Liver (tissue), 8 donors: ENCODE measurements at regions not wholly inside any gene's neighbourhood (a gene's known extent, or its start where the extent isn't known, plus 50 kb on each side); places are given as distances from the start of the nearest gene placed in this dataset.

ENCODE experiments used
- DNase-seq: peaks from one replicate; pipeline ENCODE4 v3.0.0-alpha.2; 2017; ENCODE audit warnings: low spot score
- H3K27ac ChIP-seq, 2 donors: one replicate each; pipeline ENCODE4 v1.7.0; 2013; ENCODE audit warnings: inconsistent platforms in 2 of 2, low read length in 2 of 2, control low read depth in 1 of 2, low read depth in 1 of 2, mild to moderate bottlenecking in 1 of 2
- H3K27me3 ChIP-seq, 4 donors: one replicate each; pipeline versions ENCODE4 v1.6.1 to v1.7.0; 2013; ENCODE audit warnings: low read length in 3 of 4, inconsistent platforms in 1 of 4, mild to moderate bottlenecking in 1 of 4, moderate library complexity in 1 of 4; ENCODE audit not compliant: control insufficient read depth in 4 of 4, insufficient read depth in 4 of 4
- H3K36me3 ChIP-seq, 4 donors: one replicate each; pipeline versions ENCODE4 v1.6.1 to v1.7.0; 2013; ENCODE audit warnings: low read length in 3 of 4, mild to moderate bottlenecking in 3 of 4, low read depth in 1 of 4, moderate library complexity in 1 of 4; ENCODE audit not compliant: control insufficient read depth in 4 of 4, insufficient read depth in 3 of 4
- H3K4me1 ChIP-seq, 4 donors: one replicate each; pipeline versions ENCODE4 v1.6.1 to v1.7.0; 2013; ENCODE audit warnings: low read length in 3 of 4, mild to moderate bottlenecking in 3 of 4, moderate library complexity in 1 of 4; ENCODE audit not compliant: control insufficient read depth in 4 of 4, insufficient read depth in 4 of 4
- H3K4me3 ChIP-seq, 3 donors: one replicate each; pipeline versions ENCODE4 v1.6.1 to v1.7.0; 2013; ENCODE audit warnings: low read length in 3 of 3, control low read depth in 1 of 3, low read depth in 1 of 3, mild to moderate bottlenecking in 1 of 3
- H3K9ac ChIP-seq, 2 donors: one replicate each; pipeline ENCODE4 v1.7.0; 2013; ENCODE audit warnings: low read length in 2 of 2, mild to moderate bottlenecking in 2 of 2, moderate library complexity in 2 of 2, control low read depth in 1 of 2, low read depth in 1 of 2
- H3K9me3 ChIP-seq, 4 donors: one replicate each; pipeline versions ENCODE4 v1.6.1 to v1.7.0; 2013; ENCODE audit warnings: low read length in 3 of 4; ENCODE audit not compliant: control insufficient read depth in 4 of 4
- EGR1 ChIP-seq, 2 donors: IDR thresholded peaks; 2 replicates each; pipeline ENCODE4 v1.6.1; 2016 to 2018; ENCODE audit warnings: antibody characterized with exemption in 2 of 2, low read depth in 2 of 2
- FOXA1 ChIP-seq: IDR thresholded peaks from 2 replicates; pipeline ENCODE4 v1.6.1; 2016; ENCODE audit warnings: antibody characterized with exemption
- FOXA2 ChIP-seq: IDR thresholded peaks from 2 replicates; pipeline ENCODE4 v1.6.1; 2016; ENCODE audit warnings: antibody characterized with exemption
- GABPA ChIP-seq, 2 donors: IDR thresholded peaks in 1 of 2; conservative IDR thresholded peaks in 1 of 2; 2 replicates each; pipeline ENCODE4 v1.6.1; 2016; ENCODE audit warnings: antibody characterized with exemption in 2 of 2, mild to moderate bottlenecking in 1 of 2, moderate library complexity in 1 of 2
- HNF4A ChIP-seq, 2 donors: conservative IDR thresholded peaks; 2 replicates each; pipeline ENCODE4 v1.6.1; 2016; ENCODE audit warnings: antibody characterized with exemption in 2 of 2, mild to moderate bottlenecking in 2 of 2
- HNF4G ChIP-seq: IDR thresholded peaks from 2 replicates; pipeline ENCODE4 v1.6.1; 2016; ENCODE audit warnings: antibody characterized with exemption
- JUND ChIP-seq, 2 donors: IDR thresholded peaks; 2 replicates each; pipeline ENCODE4 v1.6.1; 2016; ENCODE audit warnings: antibody characterized with exemption in 2 of 2
- NR2F2 ChIP-seq: IDR thresholded peaks from 2 replicates; pipeline ENCODE4 v1.6.1; 2016; ENCODE audit warnings: antibody characterized with exemption
- RAD21 ChIP-seq, 2 donors: IDR thresholded peaks; 2 replicates each; pipeline ENCODE4 v1.6.1; 2016; ENCODE audit warnings: antibody characterized with exemption in 2 of 2, mild to moderate bottlenecking in 2 of 2
- RXRA ChIP-seq, 2 donors: IDR thresholded peaks; 2 replicates each; pipeline ENCODE4 v1.6.1; 2017 to 2018; ENCODE audit warnings: antibody characterized with exemption in 2 of 2, mild to moderate bottlenecking in 1 of 2
- SP1 ChIP-seq: IDR thresholded peaks from 2 replicates; pipeline ENCODE4 v1.6.1; 2018; ENCODE audit warnings: antibody characterized with exemption, mild to moderate bottlenecking
- TAF1 ChIP-seq: conservative IDR thresholded peaks from 2 replicates; pipeline ENCODE4 v1.6.1; 2016; ENCODE audit warnings: antibody characterized with exemption, mild to moderate bottlenecking
- YY1 ChIP-seq: IDR thresholded peaks from 2 replicates; pipeline ENCODE4 v1.6.1; 2016; ENCODE audit warnings: antibody characterized with exemption, mild to moderate bottlenecking
- WGBS: extraction: QIAGEN DNeasy Blood & Tissue Kit; methylation state at CpG from one replicate; pipeline ENCODE4 v1.1.7; 2013; 5-methylcytosine and 5-hydroxymethylcytosine counted together
- TF ChIP-seq, protein P1 (sequence below): IDR thresholded peaks from 2 replicates; pipeline ENCODE4 v1.6.1; 2016; ENCODE audit warnings: antibody characterized with exemption
- TF ChIP-seq, protein P2 (sequence below): IDR thresholded peaks from 2 replicates; pipeline ENCODE4 v1.6.1; 2016; ENCODE audit warnings: antibody characterized with exemption, mild to moderate bottlenecking
- TF ChIP-seq, protein P3 (sequence below): IDR thresholded peaks from 2 replicates; pipeline ENCODE4 v1.6.1; 2016; ENCODE audit warnings: antibody characterized with exemption
- TF ChIP-seq, protein P4 (sequence below): IDR thresholded peaks from 2 replicates; pipeline ENCODE4 v1.6.1; 2016; ENCODE audit warnings: antibody characterized with exemption
- TF ChIP-seq, protein P5 (sequence below): fragments of 150-350 bp; IDR thresholded peaks from 2 replicates; pipeline ENCODE4 v1.5.1; 2017; ENCODE audit warnings: improper control_type of control experiment, low read depth, low read length; ENCODE audit not compliant: missing input control
- donor health status: healthy.
- donor health status: healthy.
- donor health status: healthy.
- donor health status: healthy.
- donor health status: healthy.

DNA sequence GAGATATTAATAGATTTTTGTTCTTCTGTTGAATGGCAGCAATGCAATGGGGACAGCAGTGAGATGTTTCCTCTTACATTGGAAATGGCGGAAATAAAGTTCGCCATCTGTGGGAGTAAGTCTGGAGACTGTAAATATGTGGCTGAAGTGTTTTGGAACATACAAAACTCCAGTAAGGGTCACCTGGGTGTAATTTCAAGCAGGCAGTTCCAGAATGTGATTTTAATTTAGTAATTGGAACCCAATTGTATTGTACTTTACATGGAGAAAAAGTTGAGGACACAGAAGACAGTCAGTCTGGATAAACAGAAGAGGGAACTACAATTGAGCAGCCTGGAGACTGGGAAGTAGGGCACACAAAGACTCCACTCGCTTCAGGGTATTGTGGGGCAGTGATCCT is 108.6 kb downstream of the NTMT2 start:
- Histone ChIP-seq H3K36me3 (no peaks in the 10 kb centered on the region), H3K27ac (no peak overlapping the region), H3K9me3 (peaks cover 0 to 2% (median 0%) of the 10 kb centered on the region in 4 donors), H3K9ac (no peak overlapping the region), H3K4me1 (no peaks in the 10 kb centered on the region), H3K4me3 (no peak overlapping the region), H3K27me3 (no peaks in the 10 kb centered on the region)
- TF ChIP-seq YY1: no peak
- TF ChIP-seq, protein P1, sequence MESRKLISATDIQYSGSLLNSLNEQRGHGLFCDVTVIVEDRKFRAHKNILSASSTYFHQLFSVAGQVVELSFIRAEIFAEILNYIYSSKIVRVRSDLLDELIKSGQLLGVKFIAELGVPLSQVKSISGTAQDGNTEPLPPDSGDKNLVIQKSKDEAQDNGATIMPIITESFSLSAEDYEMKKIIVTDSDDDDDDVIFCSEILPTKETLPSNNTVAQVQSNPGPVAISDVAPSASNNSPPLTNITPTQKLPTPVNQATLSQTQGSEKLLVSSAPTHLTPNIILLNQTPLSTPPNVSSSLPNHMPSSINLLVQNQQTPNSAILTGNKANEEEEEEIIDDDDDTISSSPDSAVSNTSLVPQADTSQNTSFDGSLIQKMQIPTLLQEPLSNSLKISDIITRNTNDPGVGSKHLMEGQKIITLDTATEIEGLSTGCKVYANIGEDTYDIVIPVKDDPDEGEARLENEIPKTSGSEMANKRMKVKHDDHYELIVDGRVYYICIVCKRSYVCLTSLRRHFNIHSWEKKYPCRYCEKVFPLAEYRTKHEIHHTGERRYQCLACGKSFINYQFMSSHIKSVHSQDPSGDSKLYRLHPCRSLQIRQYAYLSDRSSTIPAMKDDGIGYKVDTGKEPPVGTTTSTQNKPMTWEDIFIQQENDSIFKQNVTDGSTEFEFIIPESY: no peak
- no peak for TF ChIP-seq RAD21 (IDR thresholded peaks at IDR 0.05)
- TF ChIP-seq HNF4G: no peak
- TF ChIP-seq FOXA1: no peak
- TF ChIP-seq HNF4A (conservative IDR thresholded peaks at IDR 0.05): no peak
- TF ChIP-seq, protein P2, sequence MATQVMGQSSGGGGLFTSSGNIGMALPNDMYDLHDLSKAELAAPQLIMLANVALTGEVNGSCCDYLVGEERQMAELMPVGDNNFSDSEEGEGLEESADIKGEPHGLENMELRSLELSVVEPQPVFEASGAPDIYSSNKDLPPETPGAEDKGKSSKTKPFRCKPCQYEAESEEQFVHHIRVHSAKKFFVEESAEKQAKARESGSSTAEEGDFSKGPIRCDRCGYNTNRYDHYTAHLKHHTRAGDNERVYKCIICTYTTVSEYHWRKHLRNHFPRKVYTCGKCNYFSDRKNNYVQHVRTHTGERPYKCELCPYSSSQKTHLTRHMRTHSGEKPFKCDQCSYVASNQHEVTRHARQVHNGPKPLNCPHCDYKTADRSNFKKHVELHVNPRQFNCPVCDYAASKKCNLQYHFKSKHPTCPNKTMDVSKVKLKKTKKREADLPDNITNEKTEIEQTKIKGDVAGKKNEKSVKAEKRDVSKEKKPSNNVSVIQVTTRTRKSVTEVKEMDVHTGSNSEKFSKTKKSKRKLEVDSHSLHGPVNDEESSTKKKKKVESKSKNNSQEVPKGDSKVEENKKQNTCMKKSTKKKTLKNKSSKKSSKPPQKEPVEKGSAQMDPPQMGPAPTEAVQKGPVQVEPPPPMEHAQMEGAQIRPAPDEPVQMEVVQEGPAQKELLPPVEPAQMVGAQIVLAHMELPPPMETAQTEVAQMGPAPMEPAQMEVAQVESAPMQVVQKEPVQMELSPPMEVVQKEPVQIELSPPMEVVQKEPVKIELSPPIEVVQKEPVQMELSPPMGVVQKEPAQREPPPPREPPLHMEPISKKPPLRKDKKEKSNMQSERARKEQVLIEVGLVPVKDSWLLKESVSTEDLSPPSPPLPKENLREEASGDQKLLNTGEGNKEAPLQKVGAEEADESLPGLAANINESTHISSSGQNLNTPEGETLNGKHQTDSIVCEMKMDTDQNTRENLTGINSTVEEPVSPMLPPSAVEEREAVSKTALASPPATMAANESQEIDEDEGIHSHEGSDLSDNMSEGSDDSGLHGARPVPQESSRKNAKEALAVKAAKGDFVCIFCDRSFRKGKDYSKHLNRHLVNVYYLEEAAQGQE: no peak
- TF ChIP-seq, protein P3, sequence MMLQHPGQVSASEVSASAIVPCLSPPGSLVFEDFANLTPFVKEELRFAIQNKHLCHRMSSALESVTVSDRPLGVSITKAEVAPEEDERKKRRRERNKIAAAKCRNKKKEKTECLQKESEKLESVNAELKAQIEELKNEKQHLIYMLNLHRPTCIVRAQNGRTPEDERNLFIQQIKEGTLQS: no peak
- TF ChIP-seq NR2F2: no peak
- no peak for TF ChIP-seq JUND (IDR thresholded peaks at IDR 0.05)
- no peak for TF ChIP-seq EGR1 (IDR thresholded peaks at IDR 0.05; ENCODE audit: low read depth in 2 of 2)
- no peak for TF ChIP-seq GABPA (IDR thresholded peaks at IDR 0.05 in 1 of 2, conservative IDR thresholded peaks at IDR 0.05 in 1 of 2)
- TF ChIP-seq RXRA (IDR thresholded peaks at IDR 0.05): no peak
- no peak for TF ChIP-seq FOXA2
- TF ChIP-seq SP1: no peak
- TF ChIP-seq, protein P4, sequence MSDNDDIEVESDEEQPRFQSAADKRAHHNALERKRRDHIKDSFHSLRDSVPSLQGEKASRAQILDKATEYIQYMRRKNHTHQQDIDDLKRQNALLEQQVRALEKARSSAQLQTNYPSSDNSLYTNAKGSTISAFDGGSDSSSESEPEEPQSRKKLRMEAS: no peak
- TF ChIP-seq TAF1: no peak
- no peak for DNase-seq
- 92% methylated on average over 3 of the region's 3 CpGs for WGBS

DNA sequence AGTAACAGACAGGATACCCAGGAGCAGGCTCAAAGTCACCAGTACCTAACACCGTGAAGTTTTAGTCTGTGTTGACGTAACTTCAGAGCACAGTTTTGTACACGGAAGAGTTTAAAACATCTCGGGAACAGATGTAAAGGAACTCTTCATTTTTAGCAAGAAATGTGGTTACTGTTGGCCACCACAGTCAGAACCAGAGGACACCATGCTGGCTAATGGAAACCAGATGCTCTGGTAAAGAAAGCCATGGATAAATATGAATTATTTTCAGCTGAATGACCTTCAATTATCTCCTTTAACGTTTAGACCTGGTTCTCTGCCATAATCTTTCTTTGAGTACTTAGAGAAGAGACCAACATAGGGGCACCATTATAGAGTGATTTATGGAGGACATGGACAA is 115.9 kb downstream of the NTMT2 start:
- Histone ChIP-seq H3K4me3 (no peak overlapping the region), H3K9ac (no peak overlapping the region), H3K27ac (no peak overlapping the region), H3K9me3 (no peaks in the 10 kb centered on the region), H3K36me3 (no peaks in the 10 kb centered on the region), H3K4me1 (peaks cover 0 to 3% (median under 1%) of the 10 kb centered on the region in 4 donors), H3K27me3 (no peaks in the 10 kb centered on the region)
- WGBS: 40% methylated on average over 5 of the region's 5 CpGs
- TF ChIP-seq RAD21 (IDR thresholded peaks at IDR 0.05) (no peak), JUND (IDR thresholded peaks at IDR 0.05) (no peak), GABPA (IDR thresholded peaks at IDR 0.05 in 1 of 2, conservative IDR thresholded peaks at IDR 0.05 in 1 of 2) (no peak), YY1 (no peak), HNF4G (no peak), FOXA2 (no peak), SP1 (no peak), HNF4A (conservative IDR thresholded peaks at IDR 0.05) (no peak)
- TF ChIP-seq, protein P4: no peak
- TF ChIP-seq, protein P2: no peak
- TF ChIP-seq, protein P5, sequence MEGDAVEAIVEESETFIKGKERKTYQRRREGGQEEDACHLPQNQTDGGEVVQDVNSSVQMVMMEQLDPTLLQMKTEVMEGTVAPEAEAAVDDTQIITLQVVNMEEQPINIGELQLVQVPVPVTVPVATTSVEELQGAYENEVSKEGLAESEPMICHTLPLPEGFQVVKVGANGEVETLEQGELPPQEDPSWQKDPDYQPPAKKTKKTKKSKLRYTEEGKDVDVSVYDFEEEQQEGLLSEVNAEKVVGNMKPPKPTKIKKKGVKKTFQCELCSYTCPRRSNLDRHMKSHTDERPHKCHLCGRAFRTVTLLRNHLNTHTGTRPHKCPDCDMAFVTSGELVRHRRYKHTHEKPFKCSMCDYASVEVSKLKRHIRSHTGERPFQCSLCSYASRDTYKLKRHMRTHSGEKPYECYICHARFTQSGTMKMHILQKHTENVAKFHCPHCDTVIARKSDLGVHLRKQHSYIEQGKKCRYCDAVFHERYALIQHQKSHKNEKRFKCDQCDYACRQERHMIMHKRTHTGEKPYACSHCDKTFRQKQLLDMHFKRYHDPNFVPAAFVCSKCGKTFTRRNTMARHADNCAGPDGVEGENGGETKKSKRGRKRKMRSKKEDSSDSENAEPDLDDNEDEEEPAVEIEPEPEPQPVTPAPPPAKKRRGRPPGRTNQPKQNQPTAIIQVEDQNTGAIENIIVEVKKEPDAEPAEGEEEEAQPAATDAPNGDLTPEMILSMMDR: no peak
- TF ChIP-seq, protein P3: no peak
- no peak for DNase-seq
